PC-3 (cell line): ENCODE measurements at regions not wholly inside any gene's neighbourhood (a gene's known extent, or its start where the extent isn't known, plus 50 kb on each side); places are given as distances from the start of the nearest gene placed in this dataset.

Source experiments
- CTCF ChIP-seq: fragments of 300-600 bp; sonication (generic); conservative IDR thresholded peaks from 2 replicates; pipeline ENCODE4 v1.5.1; 2017; ENCODE audit warnings: antibody characterized with exemption, low read depth, mild to moderate bottlenecking, low read length
- EZH2 ChIP-seq: fragments of 300-600 bp; sonication (generic); IDR thresholded peaks from one replicate; pipeline ENCODE4 v1.6.1; 2017; ENCODE audit warnings: antibody characterized with exemption, mild to moderate bottlenecking, low read length; ENCODE audit not compliant: unreplicated experiment

GRCh38 chr2:161059388-161059787, 100.8 kb upstream of the TANK start:
- no peak for TF ChIP-seq CTCF
- TF ChIP-seq EZH2: no peak
